ENCODE measurements at regions not wholly inside any gene's neighbourhood (a gene's known extent, or its start where the extent isn't known, plus 50 kb on each side); places are given as distances from the start of the nearest gene placed in this dataset.
"Not testable (repeated sequence)": the region's sequence is repeated elsewhere in the genome, so short reads cannot be mapped to it uniquely, and the experiment has no call there.

DNA sequence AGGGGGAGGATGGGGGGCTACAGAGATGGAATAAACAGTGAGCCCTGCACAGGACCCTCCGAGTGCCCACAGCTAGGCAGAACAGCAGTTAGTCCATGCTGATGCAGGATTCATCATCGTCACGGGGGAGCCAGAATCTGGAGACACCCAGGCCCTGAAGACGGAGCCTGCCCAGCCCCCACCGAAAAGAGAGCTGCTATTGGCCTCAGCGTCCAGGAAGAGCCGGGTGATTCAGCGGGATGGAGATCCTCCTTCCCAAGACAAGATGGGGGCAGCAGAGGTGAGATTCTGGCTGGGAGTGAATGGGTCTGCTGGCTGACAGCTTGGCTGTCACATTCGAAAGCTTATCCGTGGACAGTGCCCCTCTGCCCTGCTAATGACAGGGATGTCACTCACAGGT is 133.6 kb upstream of the CRHR1 start:
- no peak for DNase-seq

DNA sequence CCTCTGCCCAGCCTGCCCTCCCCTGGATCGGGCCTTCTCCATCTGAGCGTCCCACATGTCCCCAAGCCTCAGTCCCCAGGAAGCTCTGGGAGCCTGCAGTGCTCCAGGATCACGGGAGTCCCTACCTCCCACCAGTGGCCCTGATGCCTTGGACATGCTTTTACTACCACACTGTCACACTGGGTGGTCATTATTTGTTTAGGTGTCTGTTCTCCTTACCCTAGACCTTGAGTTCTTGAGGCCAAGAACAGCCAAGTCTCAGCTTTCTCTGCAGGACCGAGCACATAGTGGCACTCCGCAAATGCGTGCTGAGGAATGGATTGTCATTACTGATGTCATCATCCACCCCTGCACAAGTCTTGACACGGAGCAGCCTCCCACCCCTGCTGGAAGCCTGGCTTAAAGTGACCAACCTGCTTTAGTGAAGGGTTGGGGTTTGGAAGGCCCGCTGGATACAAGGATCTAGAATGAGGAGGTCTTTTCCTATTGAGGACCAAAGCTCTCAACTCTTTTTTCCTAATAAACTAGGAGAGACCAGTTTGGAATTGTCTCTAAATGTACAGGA is 132.9 kb upstream of the CRHR1 start:
- no peak for DNase-seq

DNA sequence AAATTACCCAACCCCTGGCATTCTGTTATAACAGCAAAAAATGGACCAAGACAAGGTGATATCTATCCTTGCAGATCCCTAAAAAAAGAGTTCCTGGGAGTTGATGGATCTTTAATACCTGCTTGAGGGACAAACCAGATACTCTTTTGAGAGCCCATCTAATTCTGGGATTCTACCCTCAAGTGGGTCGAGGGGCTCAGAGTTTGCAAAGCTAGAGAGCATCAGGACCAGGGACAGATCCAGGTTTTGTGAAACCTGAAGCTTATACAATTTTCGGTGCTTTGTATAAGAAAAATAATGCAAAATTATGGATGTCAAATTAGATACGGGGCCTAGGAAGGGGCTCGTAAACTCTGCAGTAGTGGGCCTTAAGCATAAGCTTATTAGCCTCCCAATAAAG is 130.5 kb upstream of the CRHR1 start:
- DNase-seq, result no peak

DNA sequence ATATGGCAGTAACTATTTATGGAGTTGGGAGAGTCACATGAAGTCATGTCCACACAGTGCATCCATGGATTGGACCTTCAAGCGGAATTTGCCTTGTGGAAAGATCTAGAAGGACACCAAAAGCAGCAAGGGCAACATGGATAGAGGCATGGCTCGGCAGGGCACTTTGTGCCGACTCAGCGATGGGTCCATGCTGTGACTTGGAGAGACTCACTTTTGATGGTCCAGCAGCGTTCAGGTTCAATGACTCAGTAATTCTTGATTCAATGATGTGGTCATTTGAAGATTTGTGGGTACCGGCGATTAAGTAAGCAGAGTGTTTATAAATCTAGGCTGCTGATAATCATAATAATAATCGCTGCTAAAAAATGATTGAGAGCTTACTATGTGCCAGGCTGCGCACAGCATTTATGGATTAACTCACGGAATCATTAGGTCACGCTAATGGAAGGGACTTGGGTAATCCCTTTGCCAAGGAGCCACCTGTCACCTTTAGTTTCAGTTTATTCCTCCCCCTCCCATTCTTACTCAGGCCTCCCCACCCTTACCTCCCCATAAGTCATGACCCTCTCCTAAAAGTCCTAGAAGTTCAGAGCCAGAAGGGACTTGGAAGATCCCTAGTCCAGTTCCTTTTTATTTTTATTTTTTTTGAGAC is 127.5 kb upstream of the CRHR1 start:
- DNase-seq, result no peak

DNA sequence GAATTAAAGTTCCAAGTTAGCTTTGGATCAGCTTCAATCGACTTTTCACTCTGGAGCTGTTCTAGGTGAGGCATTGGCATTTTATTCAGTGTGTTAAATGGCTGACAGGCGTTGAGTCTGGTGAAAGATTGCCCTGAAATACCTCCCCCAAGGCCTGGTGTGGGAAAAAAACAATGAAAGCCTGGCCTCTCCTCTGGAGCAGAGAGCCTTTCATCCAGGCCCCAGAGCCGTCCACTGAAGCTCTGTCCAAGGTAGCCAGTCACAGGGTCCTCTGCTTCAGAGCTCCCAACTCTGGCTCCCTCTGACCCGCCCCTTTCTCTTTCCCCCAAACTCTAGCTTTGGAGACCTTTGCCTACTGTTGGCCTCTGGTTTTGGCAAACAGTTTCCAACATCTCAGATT is 123.6 kb upstream of the CRHR1 start:
- no peak for DNase-seq

DNA sequence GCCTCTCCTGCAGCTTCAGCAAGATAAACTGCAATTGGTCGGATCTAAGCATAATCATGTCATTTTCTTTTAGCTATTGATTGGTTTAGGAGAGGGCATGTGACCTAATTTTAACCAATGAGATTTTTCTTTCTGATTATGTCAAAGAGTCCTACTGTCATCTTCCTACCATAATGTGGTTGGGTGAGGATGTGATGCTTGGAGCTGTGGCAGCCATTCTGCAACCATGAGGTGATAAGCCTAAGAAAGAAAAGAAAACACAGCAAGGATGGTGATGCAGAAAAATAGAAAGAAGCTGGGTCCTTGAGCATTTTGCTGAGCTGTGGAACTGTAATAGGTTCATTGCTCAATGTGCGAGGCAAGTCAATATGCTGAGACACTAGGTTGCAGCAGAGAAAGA is 121.7 kb upstream of the CRHR1 start:
- no peak for DNase-seq

DNA sequence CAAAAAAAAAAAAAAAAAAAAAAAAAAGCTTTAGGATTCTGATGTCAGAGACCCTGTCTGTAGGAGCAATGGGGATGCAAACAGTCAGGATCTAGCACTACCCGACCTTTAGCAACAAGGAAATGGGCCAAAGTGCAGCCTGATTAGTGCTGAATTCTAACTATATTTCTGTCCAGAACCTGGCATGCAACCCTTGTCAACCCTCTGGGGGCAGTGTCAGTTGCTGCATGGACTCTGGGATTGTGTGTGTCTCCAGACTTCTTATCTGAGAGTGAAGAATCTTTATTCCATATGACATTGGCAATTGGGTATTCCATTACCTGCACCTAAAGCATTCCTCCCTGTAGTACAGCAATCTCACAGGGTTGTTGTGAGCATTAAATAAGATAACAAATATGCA is 120.3 kb upstream of the CRHR1 start:
- DNase-seq, result no peak

DNA sequence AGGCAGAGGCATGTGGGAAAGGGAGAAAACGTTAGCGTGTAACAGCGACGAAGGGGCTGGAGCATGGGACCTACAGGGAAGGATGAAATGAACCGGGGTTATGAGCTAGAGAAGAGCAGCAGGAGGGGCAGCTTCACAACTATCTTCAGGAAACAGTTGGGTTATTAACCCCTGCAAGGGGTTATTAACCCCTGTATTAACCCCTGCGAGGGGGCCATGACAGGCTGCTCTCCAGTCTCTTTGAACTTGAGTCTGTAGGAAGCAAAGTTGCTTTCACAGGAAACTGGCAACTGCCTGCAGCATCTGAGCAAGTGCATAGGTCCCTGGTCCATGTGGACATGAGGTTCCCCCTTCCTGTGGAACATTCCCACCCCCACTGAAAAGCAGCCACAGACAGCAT is 119.2 kb upstream of the CRHR1 start:
- DNase-seq, result no peak

DNA sequence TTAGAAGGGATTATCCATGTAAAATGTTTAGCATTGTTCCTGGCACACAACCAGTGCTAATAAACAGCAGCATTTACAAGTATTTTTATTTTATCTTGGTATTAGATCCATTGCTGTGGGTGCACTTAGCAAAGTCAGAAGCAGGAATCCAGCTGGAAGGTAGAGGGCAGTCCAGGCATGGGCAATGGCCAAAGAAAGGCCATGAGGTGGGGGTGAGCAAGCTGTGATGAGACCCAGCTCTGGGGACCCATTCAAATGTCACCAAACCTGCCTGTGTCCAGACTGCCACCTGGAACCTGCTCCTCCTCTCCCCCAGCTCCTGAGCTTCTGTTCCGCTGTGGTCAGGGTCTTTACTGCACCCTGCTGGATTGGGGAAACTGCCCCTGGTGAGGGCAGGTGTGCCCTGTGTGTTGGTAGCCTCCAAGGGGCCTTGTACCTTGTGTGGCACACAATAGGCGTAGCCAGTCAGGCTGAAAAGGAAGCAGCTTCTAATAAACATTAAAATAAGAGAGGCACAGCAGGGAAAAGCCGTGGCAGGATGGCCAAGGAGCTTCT is 118.0 kb upstream of the CRHR1 start:
- DNase-seq, result no peak

DNA sequence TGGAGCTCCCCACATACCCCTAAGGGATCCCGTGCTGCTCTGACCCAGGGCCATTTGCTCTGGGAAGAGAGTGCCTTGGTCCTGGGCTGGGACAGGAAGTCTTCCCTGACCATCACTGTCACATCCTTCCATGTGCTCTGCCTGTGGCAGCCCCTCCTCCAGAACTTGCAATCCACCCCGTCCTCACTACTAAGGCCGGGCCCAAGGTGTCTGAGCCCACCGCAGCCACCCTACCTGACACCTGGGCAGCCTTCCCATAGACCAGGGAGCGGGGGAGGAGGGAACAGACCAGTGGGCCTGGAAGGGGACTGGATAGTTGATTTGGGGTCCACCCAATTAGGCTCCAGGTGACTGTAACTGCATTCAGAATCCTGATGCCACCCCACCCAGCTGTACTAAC is 117.5 kb upstream of the CRHR1 start:
- DNase-seq, result no peak

DNA sequence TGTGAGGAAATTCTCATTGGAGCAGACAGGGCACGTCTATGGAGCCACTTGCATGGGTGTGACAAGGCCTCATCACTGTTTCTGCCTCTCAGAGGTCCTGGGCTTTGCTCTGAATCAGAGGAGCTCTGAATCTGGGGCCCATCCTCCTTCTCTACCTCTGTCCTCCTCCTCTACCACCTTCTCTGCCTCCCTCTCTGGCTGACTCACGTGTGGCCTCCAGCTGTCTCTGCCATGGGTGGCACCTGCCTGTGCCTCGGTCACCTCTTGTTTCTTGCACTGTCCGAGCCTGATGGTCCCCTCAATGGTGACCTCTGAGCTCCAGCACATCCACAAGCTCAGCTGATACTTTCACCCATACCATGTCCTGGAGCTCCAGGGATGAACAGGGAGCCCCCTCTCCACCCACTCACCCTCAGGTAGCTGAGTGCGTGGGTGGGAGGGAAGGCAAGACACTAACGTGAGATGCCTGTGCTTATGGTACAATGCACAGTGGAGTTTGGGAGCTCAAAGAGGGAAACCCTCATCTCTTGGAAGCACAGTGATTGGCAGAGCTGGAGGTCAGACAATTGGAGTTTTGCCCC is 116.4 kb upstream of the CRHR1 start:
- DNase-seq, result no peak

DNA sequence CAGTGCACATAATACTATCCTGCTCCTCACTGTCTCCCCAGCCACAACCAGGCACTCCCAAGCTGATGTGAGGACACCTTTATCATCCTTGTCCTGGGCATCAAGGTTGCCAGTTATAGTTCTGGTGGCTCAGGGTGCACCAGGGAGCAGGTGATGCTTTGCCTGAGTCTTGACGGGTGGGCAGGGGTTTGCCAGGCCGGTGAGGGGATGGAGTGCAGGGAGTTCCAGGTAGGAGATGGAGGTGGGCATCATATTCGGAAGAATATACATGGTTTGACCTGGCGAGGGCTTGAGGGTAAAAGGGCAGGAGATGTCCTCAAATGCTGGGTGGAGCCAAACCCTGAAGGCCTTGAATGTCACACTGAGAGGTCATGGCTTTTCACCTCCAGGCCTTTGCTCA is 115.8 kb upstream of the CRHR1 start:
- no peak for DNase-seq

DNA sequence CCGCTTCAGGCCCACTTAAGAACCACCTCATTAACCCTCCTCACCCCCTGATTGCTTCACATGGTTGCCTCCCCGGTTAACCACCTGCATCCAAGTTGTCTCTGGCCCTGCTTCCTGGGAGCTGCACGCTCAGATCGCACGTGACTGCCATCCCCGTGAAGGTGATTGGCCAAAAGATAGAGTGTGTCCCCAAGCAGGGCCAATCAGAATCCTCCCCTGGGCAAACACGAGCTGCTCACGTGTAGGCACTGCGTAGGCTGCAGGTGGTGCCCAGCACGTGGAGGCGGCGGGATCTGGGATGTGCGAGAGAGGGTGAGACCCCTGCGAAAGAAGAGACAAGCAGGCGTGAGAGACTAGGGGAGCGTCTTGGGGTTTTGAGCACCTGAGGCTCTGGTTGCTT is 111.8 kb upstream of the CRHR1 start:
- DNase-seq, result no peak

DNA sequence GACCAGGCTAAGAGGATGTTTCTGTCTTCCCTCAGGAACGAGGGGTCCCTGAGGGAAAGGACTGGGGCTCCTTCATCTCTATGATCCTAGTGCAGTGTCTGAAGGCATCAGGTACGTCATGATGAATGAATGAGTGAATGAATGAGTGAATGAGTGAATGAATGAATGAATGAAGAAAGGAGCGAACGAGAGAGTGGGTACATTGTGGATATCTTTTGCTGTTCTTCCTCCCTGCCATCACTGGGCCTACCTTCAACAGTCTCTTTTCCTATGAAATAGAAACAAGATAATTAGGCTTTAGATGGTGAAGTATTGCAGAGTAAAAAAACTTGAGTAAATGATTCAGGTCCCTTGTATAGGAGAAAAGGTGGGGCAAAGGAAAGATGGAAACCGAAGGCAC is 111.3 kb upstream of the CRHR1 start:
- no peak for DNase-seq

DNA sequence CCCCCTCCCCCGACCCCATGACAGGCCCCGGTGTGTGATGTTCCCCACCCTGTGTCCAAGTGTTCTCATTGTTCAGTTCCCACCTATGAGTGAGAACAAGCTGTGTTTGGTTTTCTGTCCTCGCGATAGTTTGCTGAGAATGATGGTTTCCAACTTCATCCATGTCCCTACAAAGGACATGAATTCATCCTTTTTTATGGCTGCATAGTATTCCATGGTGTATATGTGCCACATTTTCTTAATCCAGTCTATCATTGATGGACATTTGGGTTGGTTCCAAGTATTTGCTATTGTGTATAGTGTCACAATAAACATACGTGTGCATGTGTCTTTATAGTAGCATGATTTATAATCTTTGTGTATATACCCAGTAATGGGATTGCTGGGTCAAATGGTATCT is 110.4 kb upstream of the CRHR1 start:
- not testable (repeated sequence) for DNase-seq

DNA sequence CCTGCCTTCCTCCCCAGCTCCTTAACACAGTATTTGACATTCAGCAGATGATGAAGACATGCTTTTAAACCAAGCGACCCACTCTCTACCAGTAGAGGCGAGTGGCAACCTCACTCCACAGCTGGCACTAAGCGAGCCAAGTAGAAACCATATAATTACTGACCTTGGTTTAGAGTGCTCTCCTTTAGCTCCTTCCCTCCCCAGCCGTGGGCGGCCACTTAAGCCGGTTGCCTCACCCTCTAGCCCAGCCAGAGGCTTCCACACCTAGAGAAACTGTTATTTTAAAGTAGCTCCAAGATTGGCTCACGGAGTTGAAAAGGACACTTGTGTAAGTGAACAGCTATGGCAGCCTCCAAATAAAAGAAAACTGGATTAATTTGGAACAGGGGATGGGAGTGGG is 109.1 kb upstream of the CRHR1 start:
- DNase-seq, result no peak

DNA sequence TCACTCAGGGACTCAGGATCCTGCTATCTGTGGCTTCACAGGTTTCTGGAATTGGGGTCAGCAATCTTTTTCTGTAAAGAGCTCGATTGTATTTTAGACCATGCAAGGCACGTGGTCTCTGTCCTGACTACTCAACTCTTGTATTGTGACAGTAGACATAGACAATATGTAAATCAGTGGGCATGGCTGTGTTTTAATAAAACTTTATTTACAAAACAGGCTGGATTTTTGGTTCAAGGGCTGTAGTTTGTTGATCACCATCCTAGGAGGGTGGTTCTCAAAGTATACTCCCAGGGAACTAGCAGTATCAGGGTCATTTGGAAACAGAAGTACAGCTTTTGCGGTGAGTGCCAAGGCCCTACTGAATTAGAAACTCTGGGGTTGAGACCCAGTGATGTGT is 108.2 kb upstream of the CRHR1 start:
- DNase-seq, result no peak

DNA sequence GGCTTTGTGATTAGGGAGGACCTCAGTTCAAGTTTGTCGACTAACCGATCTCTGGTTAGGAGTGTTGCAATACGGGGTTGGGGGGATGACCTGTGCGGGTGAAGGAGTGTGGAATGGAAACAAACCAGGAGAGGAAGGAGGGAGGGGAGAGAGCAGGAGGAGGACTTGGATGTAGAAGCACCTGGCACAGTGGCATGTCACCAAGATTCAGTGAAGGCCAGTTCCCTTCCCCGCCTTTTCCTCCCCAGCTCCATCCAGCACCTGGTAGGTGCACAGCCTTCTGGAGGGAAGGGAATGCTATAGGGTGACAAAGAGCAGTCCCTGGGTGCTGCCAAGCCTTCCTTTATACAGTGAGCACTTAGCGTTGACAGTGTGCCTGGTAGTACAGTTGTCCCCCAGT is 107.4 kb upstream of the CRHR1 start:
- no peak for DNase-seq

DNA sequence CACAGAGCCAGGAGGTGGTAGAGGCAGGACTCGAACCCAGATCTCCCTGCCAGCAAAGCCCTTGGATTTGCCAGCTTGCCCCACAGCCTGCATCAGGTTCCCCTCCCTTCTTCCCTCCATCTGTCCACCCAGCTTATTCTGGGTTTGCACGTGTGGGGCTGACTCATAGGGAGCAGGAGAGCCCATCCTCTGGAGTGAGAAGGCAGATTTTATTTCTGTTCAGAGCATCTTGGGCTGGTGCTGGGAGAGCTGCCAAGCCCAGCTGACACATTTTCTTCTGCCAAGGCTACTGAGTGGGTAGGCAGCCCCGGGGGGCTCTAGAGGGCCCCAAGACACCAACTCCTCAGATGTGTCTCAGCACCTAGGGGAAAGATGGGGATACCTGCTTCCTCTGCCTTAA is 106.3 kb upstream of the CRHR1 start:
- no peak for DNase-seq

DNA sequence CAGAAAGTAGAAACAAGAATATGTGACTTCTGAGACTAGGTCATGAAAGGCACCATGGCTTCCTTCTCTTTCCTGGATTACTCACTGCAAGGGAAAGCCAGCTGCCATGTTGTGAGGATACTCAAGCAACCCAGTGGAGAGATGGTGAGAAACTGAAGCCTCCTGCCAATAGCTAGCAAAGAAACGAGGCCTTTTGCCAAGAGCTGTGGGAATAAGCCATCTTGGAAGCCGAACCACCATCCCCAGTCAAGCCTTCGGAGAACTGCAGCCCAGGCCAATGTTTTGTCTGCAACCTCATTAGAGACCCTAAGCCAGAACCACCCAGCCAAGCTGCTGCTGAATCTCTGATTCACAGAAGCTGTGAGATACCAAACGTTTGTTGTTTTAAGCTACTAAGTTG is 104.7 kb upstream of the CRHR1 start:
- no peak for DNase-seq

DNA sequence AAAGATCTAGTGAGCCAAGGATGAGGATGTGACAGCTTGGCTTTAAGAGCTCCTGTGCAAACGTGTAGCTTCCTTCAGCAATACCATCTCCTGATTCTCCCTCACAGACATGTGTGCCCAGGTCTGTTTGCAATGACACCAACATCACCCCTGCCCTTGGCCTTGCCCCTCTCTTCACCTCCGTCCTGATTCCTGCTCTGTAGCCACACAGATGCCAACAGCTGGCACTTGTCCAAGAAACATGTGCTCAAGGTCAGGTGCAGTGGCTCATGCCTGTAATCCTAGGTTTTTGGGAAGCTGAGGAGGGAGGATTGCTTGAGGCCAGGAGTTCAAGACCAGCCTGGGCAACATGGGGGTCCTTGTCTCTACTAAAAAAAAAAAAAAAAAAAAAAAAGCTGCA is 103.8 kb upstream of the CRHR1 start:
- DNase-seq, result no peak

DNA sequence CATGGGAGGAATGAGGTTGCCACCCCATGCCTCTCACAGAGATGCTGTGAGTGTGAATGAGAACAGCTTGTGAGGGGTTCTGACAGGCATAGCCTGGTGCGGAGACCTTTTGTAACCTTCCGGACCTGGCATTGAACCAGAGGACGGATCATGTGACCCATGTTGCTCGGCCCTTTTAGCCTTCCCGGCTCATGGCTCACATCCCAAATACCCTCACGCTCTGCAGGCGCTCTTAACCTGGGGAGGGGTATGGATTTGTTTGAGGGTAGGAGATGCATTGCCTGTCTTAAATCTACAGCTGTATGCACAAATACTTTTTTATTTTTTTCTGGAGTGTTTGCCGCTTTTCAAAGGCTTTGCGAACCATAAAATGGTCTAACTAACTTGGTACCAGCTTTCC is 102.4 kb upstream of the CRHR1 start:
- no peak for DNase-seq

DNA sequence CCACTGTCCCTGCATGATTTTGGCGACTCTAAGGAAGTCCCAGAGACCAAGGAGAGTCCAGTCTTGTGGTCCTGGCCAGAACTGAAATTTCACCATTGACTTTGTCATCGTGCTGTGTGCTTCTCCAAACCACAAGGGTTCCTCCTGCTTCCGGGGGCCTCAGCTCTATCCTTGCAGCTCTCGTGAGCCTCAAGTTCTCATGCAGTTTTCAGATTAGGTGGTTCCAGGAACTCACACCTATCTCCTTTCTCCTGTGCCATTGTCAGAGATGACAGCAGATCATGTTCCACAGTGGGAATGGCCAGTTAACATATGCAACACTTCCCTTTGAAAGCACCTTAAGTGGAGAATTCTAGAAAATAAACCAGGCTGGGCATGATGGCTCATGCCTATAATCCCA is 97.9 kb upstream of the CRHR1 start:
- DNase-seq, result no peak

DNA sequence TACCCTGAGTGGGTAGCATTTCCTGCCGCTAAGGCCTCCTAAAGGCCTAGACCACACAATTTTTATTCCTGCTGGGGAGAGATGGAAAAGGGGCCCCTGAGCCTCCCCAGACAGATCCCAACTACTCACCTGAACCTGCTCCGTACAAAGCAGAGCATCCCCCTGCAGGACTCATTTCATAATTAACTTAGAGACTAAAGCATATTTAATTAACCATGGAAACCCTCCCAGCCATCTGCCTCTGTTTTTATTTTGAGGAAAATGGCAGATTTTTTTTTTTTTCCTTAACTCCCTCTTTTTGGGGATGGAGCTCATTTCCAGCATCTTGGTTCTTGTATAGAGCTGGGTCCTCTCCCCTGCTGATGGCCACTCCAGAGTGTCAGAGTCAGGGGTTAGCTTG is 96.5 kb upstream of the CRHR1 start:
- DNase-seq, result no peak

DNA sequence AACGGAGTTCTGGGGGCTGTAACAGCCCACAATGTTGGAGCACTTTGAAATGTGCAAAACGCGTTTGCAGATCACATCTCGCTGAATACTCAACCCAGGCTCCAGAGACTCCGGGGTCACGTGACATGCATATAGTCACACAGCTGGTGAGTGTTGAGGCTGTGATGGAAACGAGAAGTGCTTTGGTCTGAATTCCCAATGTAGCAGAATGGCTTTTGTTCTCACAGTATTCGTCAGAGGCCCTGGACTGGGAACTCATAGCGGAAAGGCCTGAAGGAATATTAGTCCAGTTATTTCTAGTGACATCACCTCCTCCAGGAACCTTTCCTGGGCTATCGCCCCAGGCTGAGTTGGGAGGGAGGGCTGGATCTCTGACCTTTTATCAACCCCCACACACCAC is 95.8 kb upstream of the CRHR1 start:
- no peak for DNase-seq

Data from suppressor macrophage treated with lipopolysaccharide for 4 hours (primary cell).